NCI-H2081 (cell line): ENCODE measurements at regions not wholly inside any gene's neighbourhood (a gene's known extent, or its start where the extent isn't known, plus 50 kb on each side); places are given as distances from the start of the nearest gene placed in this dataset.
"Not testable (repeated sequence)": the region's sequence is repeated elsewhere in the genome, so short reads cannot be mapped to it uniquely, and the experiment has no call there.

Source experiments
- DNase-seq, 2 experiments: peaks; one replicate each; lab custom pipeline; 2025; lab: John Stamatoyannopoulos, UW

DNA sequence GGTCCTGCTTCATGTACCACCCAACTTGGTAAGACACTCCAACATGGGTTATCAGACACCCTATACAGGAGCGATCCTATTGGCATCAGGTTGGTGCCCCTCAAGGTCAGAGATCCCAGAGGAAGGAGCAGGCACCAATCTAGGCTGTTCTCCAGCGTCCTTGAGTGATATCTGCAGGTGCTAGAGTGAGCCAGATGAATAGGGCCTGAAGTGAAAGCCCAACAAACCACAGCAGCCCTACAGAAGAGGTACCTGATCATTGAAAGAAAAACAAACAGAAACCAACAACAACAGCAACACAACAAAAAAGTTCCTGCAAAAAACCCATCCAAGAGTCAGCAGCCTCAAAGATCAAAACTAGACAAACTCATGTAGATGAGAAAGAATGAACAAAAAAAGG is 584.8 kb downstream of the HINT1 start:
- DNase-seq: no peak

- no peak for DNase-seq
Observed at GRCh38 chr5:130578354-130578753, 586.7 kb downstream of the HINT1 start.

GRCh38 chr5:130571076-130571475 is 594.0 kb downstream of the HINT1 start:
- DNase-seq: no peak

- DNase-seq: no peak
Observed at GRCh38 chr5:130568791-130569190, 596.3 kb downstream of the HINT1 start.

DNA sequence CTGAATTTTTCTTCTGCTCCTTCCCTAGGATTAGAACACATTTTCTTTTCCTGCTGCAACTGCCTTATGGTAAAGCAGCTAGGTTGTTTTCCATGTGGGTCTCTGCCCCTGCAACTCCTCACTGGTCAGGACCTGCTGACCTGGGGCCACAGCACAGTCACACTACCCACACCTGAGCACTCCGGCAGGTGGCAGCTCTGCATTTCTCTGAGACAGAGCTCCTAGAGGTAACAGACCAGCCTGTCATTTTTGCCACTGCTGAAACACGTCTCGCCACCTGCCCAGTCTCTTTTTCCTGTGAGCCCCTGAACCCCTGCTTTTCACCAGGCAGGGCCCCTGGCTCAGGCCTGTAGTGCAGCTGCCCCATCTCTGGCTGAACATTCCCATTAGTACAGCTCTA is 609.6 kb downstream of the HINT1 start:
- DNase-seq: no peak

DNA sequence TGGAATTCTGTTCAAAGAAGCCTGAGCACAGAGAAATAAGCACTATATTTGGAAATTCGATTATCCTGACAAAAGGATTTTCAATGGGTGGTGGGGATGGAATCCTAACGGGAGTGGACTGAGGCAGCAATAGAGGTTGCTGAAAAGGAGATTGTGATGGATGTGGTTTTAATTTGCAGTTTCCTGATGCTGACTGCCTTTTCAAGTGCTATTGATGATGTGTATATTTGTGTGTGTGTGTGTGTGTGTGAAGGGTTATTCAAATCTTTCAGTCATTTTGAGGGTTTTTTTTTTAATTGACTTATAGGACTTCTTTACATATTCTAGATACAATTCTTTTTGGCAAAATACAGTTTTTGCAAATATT is 614.5 kb downstream of the HINT1 start:
- DNase-seq: no peak

- no peak for DNase-seq
Observed at GRCh38 chr5:130549884-130550561, 615.0 kb downstream of the HINT1 start.

- DNase-seq: no peak
Observed at GRCh38 chr5:130546211-130546610, 618.8 kb downstream of the HINT1 start.

GRCh38 chr5:130545291-130545690 is 619.8 kb downstream of the HINT1 start:
- DNase-seq: no peak

DNA sequence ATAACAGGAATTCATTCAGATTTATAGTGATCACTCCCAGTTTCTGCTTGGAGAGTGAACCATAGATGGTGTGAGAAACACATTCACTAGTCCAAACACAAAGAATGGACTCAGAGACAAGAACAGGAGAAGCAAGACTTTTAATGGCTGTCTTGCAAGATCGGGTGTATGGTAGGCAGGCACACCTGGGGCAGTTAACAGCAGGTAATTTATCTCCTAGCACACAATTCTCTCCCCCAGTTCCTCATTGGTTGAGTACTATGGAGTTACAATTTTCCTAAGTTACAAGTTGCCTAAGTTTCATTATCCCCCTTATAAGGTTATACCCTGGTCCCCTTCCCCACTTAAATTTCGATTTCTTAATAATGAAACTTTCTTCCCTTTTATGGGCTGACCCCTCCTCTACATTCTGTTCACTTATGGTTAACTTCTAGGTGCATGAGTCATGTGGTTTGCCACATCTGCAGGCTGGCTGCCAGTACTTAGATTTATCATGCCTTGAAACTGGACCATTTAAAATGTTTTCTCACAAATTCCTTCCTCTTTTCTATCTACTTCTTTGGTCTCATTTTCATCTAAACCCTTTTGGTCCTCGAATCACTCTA is 623.3 kb downstream of the HINT1 start:
- no peak for DNase-seq

GRCh38 chr5:130536691-130537090 is 628.4 kb downstream of the HINT1 start:
- DNase-seq: no peak

GRCh38 chr5:130532786-130533185 is 628.5 kb downstream of the CHSY3 start:
- DNase-seq: no peak

DNA sequence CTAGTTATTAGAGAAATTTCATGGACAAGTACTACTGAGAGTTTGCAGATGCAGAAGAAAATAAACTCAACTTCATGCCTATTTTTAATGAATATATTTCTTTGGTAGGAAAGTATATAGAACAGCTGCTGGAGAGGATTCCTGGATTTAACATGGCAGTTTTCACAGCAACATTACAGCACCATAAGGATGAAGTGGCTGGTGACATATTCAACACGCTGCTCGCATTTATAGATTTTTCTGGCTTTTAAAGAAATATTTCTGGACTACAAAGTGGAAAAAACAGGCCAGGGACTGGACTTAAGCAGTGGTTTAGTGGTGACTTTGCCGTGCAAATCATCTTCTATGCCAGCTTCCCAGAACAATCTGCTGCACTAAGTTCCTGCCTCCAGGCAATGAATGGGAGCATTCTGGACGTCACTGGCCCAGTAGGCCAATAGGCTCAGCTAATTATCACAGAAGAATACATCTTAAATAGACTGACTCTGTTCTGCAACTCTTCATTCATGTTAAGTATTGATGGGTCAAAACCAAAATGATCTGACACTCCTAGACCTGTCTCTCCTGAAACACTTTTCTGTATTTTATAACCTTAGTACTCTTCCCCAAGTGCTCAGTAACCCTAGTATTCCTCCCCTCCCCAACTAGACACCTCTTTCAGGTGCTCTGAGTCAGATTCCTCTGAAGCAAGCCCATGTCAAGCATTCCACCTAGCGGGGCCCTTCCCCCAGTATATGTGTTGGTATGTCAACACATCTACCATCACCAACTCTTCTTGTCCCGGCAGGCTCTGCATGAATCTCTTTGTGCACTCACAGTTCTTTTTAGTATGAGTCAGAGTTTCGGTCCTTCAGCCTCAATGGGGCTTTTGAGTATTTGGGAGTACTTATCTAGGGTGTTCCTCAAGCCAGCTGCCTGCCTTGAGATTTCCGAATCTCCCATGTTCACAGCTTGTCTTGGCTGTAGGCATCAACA is 625.5 kb downstream of the CHSY3 start:
- DNase-seq: no peak

DNA sequence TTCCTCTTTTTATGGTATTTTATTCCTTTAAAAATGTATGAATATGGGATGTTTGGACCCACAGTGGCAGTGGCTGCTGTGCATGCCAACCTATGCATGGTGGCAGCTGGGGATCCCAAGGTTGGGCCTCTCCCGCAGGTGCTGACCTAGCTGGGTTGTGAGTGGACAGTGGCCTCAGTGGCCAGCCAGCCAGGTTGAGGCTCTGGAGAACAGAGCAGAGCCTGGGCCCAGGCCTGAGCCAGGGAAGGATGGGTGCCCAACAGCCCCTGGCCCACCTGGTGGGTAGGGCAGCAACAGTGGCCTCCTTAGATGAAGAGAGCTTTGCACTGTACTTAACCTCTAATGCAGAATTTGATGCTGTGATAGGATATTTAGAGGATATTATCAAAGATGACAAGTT is 624.8 kb downstream of the CHSY3 start:
- no peak for DNase-seq

GRCh38 chr5:130528474-130528873 is 624.2 kb downstream of the CHSY3 start:
- no peak for DNase-seq

GRCh38 chr5:130526708-130527107 is 622.4 kb downstream of the CHSY3 start:
- DNase-seq: no peak

DNA sequence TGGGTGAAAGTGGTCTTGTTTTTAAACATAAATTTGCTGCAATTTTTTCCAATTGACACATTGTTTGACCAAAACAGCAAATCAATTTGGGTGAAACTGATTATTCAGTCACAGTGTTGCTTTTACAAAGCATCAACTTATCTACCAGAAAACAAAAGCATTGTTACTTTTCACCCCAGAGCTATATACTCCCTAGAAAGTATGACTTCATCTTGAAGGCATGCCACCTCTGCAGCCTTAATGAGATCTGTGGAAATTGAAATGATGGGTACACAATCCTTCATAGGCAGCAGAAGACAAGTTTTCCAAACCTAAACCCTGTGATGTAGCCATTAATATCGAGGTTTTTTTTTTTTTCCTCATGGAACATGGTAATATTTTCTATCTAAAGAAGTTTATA is 615.9 kb downstream of the CHSY3 start:
- DNase-seq: no peak

DNA sequence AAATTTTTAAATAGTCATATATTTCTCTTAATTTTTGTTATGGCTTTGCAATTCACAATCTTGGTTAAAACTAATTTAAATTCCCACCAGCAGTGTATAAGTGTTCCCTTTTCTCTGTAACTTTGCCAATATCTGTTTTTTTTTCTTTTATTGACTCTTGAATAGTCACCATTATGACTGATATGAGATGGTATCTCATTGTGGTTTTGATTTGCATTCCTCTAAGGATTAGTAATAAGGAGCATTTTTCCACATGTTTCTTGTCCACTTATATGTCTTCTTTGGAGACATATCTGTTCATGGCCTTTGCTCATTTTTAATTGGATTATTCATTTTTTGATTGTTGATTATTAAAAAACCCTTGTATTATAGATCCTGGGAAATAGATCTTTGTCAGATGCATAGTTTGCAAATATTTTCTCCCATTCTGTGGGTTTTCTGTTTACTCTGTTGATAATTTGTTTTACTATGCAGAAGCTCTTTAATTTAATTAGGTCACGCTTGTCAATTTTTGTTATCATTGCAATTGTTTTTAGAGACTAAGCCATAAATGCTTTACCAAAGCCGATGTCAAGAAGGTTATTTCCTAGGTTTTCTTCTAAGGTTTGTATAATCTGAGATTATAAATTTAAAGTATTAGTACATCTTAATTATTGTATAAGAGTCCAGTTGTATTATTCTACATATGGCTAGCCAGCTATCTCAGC is 610.9 kb downstream of the CHSY3 start:
- no peak for DNase-seq

GRCh38 chr5:130502702-130503101 is 598.4 kb downstream of the CHSY3 start:
- no peak for DNase-seq

DNA sequence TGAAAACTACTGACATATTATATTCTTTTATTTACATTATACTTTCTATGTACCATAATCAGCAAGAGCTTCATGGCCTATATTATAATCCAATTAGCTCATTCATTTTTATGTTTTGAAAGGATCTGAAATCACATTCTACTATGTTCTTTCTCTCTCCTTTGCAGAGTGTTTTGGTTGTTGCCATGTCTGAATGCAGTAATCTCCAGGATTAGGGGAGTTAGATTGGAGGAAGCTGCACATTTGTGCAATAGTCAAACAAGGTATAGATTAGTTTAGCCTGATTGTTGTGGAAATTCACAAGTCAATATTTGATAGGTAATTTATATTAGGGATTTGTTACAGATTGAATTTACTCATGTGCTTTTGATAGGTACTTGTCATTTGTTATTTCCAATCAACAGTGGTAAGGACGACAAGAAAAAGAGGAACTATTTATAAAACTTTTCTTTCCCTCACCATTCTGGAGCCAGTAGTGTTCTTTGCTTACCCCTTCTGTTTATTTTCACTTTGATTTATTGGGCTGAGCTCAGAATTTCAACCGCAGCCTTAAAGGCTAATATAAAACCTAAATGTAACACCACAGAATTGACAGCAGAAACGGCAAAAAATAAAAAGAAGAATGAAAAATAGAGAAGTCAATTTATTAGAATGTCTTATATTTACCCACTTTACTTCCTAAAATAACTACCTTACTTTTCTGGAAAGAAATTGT is 597.0 kb downstream of the CHSY3 start:
- DNase-seq: no peak

DNA sequence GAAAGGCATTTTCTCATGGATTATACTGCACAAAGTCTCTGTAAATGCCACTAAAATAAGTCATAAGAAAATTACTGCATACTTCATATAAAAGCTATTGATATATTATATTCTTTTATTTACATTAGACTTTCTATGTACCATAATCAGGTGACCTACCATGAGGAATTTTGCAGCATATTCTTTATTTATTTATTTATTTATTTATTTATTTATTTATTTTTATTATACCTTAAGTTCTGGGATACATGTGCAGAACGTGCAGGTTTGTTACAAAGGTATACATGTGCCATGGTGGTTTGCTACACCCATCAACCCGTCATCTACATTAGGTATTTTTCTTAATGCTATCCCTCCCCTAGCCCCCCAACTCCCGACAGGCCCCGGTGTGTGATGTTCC is 596.2 kb downstream of the CHSY3 start:
- DNase-seq: not testable (repeated sequence)

DNA sequence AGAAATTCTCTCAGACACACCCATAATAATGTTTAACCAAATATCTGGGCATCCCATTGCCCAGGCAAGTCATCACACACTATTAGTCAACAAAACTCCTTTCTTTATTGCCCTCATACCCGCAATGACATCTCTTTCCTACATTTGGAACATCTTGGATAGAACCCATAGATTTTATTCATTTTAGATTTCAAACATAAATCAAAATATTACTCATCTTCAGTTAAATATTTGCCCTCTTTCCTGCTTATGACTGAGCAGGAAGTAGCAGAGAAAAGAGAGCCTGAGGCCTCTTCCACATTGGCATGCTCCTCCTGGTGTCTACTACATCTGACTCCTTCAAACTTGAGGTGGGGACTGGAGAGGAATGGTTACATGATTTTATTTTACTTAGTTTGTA is 592.0 kb downstream of the CHSY3 start:
- no peak for DNase-seq
